ENCODE measurements at regions not wholly inside any gene's neighbourhood (a gene's known extent, or its start where the extent isn't known, plus 50 kb on each side); places are given as distances from the start of the nearest gene placed in this dataset.
"Not testable (repeated sequence)": the region's sequence is repeated elsewhere in the genome, so short reads cannot be mapped to it uniquely, and the experiment has no call there.

GRCh38 chr7:68785036-68785435 is 813.2 kb upstream of the AUTS2 start:
- TF ChIP-seq, protein P1, sequence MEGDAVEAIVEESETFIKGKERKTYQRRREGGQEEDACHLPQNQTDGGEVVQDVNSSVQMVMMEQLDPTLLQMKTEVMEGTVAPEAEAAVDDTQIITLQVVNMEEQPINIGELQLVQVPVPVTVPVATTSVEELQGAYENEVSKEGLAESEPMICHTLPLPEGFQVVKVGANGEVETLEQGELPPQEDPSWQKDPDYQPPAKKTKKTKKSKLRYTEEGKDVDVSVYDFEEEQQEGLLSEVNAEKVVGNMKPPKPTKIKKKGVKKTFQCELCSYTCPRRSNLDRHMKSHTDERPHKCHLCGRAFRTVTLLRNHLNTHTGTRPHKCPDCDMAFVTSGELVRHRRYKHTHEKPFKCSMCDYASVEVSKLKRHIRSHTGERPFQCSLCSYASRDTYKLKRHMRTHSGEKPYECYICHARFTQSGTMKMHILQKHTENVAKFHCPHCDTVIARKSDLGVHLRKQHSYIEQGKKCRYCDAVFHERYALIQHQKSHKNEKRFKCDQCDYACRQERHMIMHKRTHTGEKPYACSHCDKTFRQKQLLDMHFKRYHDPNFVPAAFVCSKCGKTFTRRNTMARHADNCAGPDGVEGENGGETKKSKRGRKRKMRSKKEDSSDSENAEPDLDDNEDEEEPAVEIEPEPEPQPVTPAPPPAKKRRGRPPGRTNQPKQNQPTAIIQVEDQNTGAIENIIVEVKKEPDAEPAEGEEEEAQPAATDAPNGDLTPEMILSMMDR (IDR thresholded peaks at IDR 0.05): no peak
- TF ChIP-seq POLR2A (IDR thresholded peaks at IDR 0.05): no peak
- Histone ChIP-seq H3K4me1 (no peaks in the 10 kb centered on the region), H3K36me3 (no peaks in the 10 kb centered on the region), H3K4me3 (no peak overlapping the region), H3K27ac (no peak overlapping the region), H3K9me3 (no peaks in the 10 kb centered on the region), H3K27me3 (no peaks in the 10 kb centered on the region)
- 27 to 30% methylated on average over 3 of the region's 3 CpGs for WGBS, 2 donors
- no peak for DNase-seq
- intact Hi-C loops (cut with DNase I): no loop called here

DNA sequence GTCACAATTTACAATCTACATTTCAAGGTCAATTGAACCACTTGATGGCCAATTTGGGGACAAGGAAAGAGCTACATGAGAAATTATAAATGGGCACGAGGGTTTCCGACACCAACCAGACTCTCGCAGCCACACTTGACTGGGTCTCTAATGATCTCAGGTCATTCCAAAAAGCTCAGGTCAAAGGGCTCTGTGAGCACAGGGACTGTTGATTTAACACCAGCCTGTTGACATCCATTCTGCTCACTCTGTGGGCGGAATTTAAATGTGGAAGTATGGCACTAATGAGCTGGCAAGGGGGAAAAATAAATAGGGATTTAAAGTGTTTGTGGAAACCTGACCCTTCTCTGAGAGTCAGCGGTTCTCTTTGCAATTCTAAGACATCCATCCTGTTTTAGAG is 810.7 kb upstream of the AUTS2 start:
- intact Hi-C loops (cut with DNase I): no loop called here
- 67 to 72% methylated on average over 5 of the region's 5 CpGs for WGBS, 2 donors
- no peaks in the 10 kb centered on the region for H3K4me1 ChIP-seq
- TF ChIP-seq POLR2A (IDR thresholded peaks at IDR 0.05): no peak
- TF ChIP-seq, protein P1 (IDR thresholded peaks at IDR 0.05): no peak
- no peaks in the 10 kb centered on the region for H3K9me3 ChIP-seq
- H3K27me3 ChIP-seq: no peaks in the 10 kb centered on the region
- H3K4me3 ChIP-seq: no peak overlapping the region
- no peak overlapping the region for H3K27ac ChIP-seq
- DNase-seq: no peak
- H3K36me3 ChIP-seq: no peaks in the 10 kb centered on the region

- H3K9me3 ChIP-seq; H3K36me3 ChIP-seq; DNase-seq; H3K4me3 ChIP-seq; H3K4me1 ChIP-seq; H3K27ac ChIP-seq; H3K27me3 ChIP-seq; intact Hi-C loops (cut with DNase I): not testable (repeated sequence)
- 74 to 93% methylated on average over 2 of the region's 2 CpGs for WGBS, 2 donors
Measured at GRCh38 chr7:68788529-68788928, 809.7 kb upstream of the AUTS2 start.

DNA sequence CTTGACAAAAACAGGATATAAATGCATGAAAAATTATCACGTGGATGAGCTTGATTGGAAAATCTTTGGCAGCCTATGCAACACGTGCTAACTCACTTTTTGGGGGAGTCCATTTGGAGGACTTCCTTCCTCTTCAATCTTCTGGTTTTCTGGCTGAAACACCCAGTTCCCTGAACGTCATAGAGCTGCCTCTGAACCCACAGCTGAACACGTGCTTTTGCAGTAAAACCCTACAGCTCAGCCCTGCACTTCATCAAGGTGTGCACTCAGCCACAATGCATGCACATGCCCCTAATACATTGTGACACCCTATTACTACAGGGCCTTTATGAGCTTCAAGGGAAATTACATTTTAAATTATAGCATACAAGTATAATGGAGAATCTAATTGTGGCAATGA is 808.7 kb upstream of the AUTS2 start:
- Histone ChIP-seq H3K4me3 (no peak overlapping the region), H3K27ac (no peak overlapping the region), H3K27me3 (no peaks in the 10 kb centered on the region), H3K4me1 (no peaks in the 10 kb centered on the region), H3K9me3 (no peaks in the 10 kb centered on the region), H3K36me3 (no peaks in the 10 kb centered on the region)
- WGBS, 2 donors: 9 to 17% methylated on average over 4 of the region's 4 CpGs
- intact Hi-C loops (cut with DNase I): no loop called here
- no peak for DNase-seq
- TF ChIP-seq POLR2A (IDR thresholded peaks at IDR 0.05): no peak
- TF ChIP-seq, protein P1 (IDR thresholded peaks at IDR 0.05): no peak

GRCh38 chr7:68792351-68792750 is 805.9 kb upstream of the AUTS2 start:
- H3K4me3 ChIP-seq: no peak overlapping the region
- H3K9me3 ChIP-seq: no peaks in the 10 kb centered on the region
- intact Hi-C loops (cut with DNase I): no loop called here
- TF ChIP-seq, protein P1 (IDR thresholded peaks at IDR 0.05): no peak
- no peak for TF ChIP-seq POLR2A (IDR thresholded peaks at IDR 0.05)
- H3K4me1 ChIP-seq: no peaks in the 10 kb centered on the region
- WGBS, 2 donors: 47% methylated on average over 2 to 3 of the region's 3 CpGs
- no peaks in the 10 kb centered on the region for H3K27me3 ChIP-seq
- DNase-seq: no peak
- no peaks in the 10 kb centered on the region for H3K36me3 ChIP-seq
- no peak overlapping the region for H3K27ac ChIP-seq

- Histone ChIP-seq H3K9me3 (no peaks in the 10 kb centered on the region), H3K36me3 (no peaks in the 10 kb centered on the region), H3K4me3 (no peak overlapping the region), H3K4me1 (no peaks in the 10 kb centered on the region), H3K27me3 (no peaks in the 10 kb centered on the region), H3K27ac (no peak overlapping the region)
- WGBS, 2 donors: 77 to 83% methylated on average over 1 of the region's 1 CpG
- no peak for TF ChIP-seq POLR2A (IDR thresholded peaks at IDR 0.05)
- TF ChIP-seq, protein P1 (IDR thresholded peaks at IDR 0.05): no peak
- DNase-seq: no peak
- intact Hi-C loops (cut with DNase I): no loop called here
Measured at GRCh38 chr7:68793513-68793912, 804.8 kb upstream of the AUTS2 start.
